H1 (cell line): ENCODE measurements at regions not wholly inside any gene's neighbourhood (a gene's known extent, or its start where the extent isn't known, plus 50 kb on each side); places are given as distances from the start of the nearest gene placed in this dataset.

Source experiments
- CTCF ChIA-PET: fragments of 300-600 bp; sonication (Branson Sonifier 250); formaldehyde crosslinking; loops from one replicate; lab custom pipeline; 2021; ENCODE audit not compliant: partially characterized antibody; lab: Charles Lee
- POLR2A ChIA-PET: fragments of 300-600 bp; sonication (Branson Sonifier 250); formaldehyde crosslinking; loops from one replicate; lab custom pipeline; 2021; ENCODE audit warnings: inconsistent platforms; ENCODE audit not compliant: partially characterized antibody; lab: Charles Lee
- DNase-seq, 2 experiments: peaks; one replicate each; pipeline versions ENCODE4 v3.0.0 to v3.0.0-alpha.2; 2010 to 2022; ENCODE audit warnings: low spot score in 2 of 2, low read depth in 1 of 2, mixed read lengths in 1 of 2
- FAIRE-seq: peaks from 2 replicates; lab custom pipeline; 2011; peaks lifted over from hg19 to GRCh38; lab: Jason Lieb, UNC
- H2AFZ ChIP-seq: 2 replicates; pipeline ENCODE4 v1.8.1; 2012; ENCODE audit warnings: low read length, inconsistent platforms
- H2AK5ac ChIP-seq: 2 replicates; pipeline ENCODE4 v1.6.1; 2013; ENCODE audit warnings: low read depth, low read length
- H2BK120ac ChIP-seq: replicated peaks from 2 replicates; pipeline ENCODE3; 2013; ENCODE audit warnings: low read depth, low read length, inconsistent platforms
- H2BK12ac ChIP-seq: 2 replicates; pipeline ENCODE4 v1.6.1; 2013; ENCODE audit warnings: low read depth, low read length
- H2BK15ac ChIP-seq: 2 replicates; pipeline ENCODE4 v1.6.1; 2013; ENCODE audit warnings: low read length
- H2BK20ac ChIP-seq: 2 replicates; pipeline ENCODE4 v1.6.1; 2013; ENCODE audit warnings: low read length
- H2BK5ac ChIP-seq: 2 replicates; pipeline ENCODE4 v1.6.1; 2013; ENCODE audit warnings: low read depth, low read length
- H3K14ac ChIP-seq: 2 replicates; pipeline ENCODE4 v1.6.1; 2013; ENCODE audit warnings: inconsistent platforms; ENCODE audit not compliant: insufficient read length
- H3K18ac ChIP-seq: 2 replicates; pipeline ENCODE4 v1.6.1; 2013; ENCODE audit warnings: low read length; ENCODE audit errors: extremely low read depth
- H3K23ac ChIP-seq: 2 replicates; pipeline ENCODE4 v1.6.1; 2013; ENCODE audit warnings: inconsistent platforms; ENCODE audit not compliant: insufficient read length
- H3K23me2 ChIP-seq: 2 replicates; pipeline ENCODE4 v1.6.1; 2013; ENCODE audit warnings: low read depth, low read length
- H3K27ac ChIP-seq: 2 replicates; pipeline ENCODE4 v1.6.1; 2011; ENCODE audit warnings: low read depth, low read length, inconsistent platforms
- H3K27me3 ChIP-seq, 4 experiments: replicated peaks in 1 of 4; 1 replicate in 1 of 4; 2 replicates in 3 of 4; pipeline versions ENCODE4 v1.6.1 to v1.8.1; 2011 to 2013; ENCODE audit warnings: low read length in 3 of 4, mild to moderate bottlenecking in 3 of 4, inconsistent platforms in 2 of 4, mixed read lengths in 2 of 4, moderate library complexity in 1 of 4; ENCODE audit not compliant: control insufficient read depth in 3 of 4, insufficient read depth in 3 of 4; ENCODE audit errors: extremely low read depth in 1 of 4
- H3K36me3 ChIP-seq, 4 experiments: 2 replicates each; pipeline versions ENCODE4 v1.6.1 to v1.8.1; 2011 to 2013; ENCODE audit warnings: mild to moderate bottlenecking in 4 of 4, low read length in 3 of 4, moderate library complexity in 2 of 4, control low read depth in 1 of 4, inconsistent platforms in 1 of 4; ENCODE audit not compliant: insufficient read depth in 4 of 4, control insufficient read depth in 2 of 4
- H3K4ac ChIP-seq: replicated peaks from 2 replicates; pipeline ENCODE3; 2013; ENCODE audit warnings: low read length, low read depth, mixed read lengths, inconsistent platforms; ENCODE audit not compliant: insufficient read length
- H3K4me1 ChIP-seq, 4 experiments: replicated peaks in 1 of 4; 1 replicate in 1 of 4; 2 replicates in 3 of 4; pipeline versions ENCODE4 v1.6.1 to v1.8.1; 2011 to 2013; ENCODE audit warnings: low read length in 3 of 4, inconsistent platforms in 2 of 4, mixed read lengths in 1 of 4; ENCODE audit not compliant: insufficient read depth in 4 of 4, control insufficient read depth in 3 of 4
- H3K4me2 ChIP-seq, 2 experiments: 2 replicates each; pipeline versions ENCODE4 v1.6.1 to v1.8.1; 2011 to 2013; ENCODE audit warnings: low read depth in 2 of 2, low read length in 2 of 2, control low read depth in 1 of 2, inconsistent platforms in 1 of 2, mild to moderate bottlenecking in 1 of 2; ENCODE audit not compliant: insufficient read depth in 1 of 2
- H3K4me3 ChIP-seq, 4 experiments: fragments of 200-600, 300-600 bp in 1 of 4; sonication (generic), shearing (Covaris generic), sonication (Bioruptor Twin) in 1 of 4; 2 replicates each; pipeline versions ENCODE4 v1.5.1 to v1.8.1; 2011 to 2016; ENCODE audit warnings: low read length in 4 of 4, low read depth in 3 of 4, control low read depth in 2 of 4, inconsistent platforms in 2 of 4, mild to moderate bottlenecking in 2 of 4, mixed read lengths in 1 of 4, moderate library complexity in 1 of 4; ENCODE audit not compliant: insufficient read depth in 2 of 4; ENCODE audit errors: extremely low read depth in 1 of 4
- H3K56ac ChIP-seq: replicated peaks from 2 replicates; pipeline ENCODE3; 2013; ENCODE audit warnings: low read depth, mild to moderate bottlenecking, mixed read lengths, low read length, inconsistent platforms; ENCODE audit not compliant: insufficient read length
- H3K79me1 ChIP-seq: 2 replicates; pipeline ENCODE4 v1.6.1; 2013; ENCODE audit warnings: low read depth, low read length, control low read depth
- H3K79me2 ChIP-seq, 2 experiments: 2 replicates each; pipeline versions ENCODE4 v1.6.1 to v1.8.1; 2012 to 2013; ENCODE audit warnings: low read length in 2 of 2, mild to moderate bottlenecking in 2 of 2, inconsistent platforms in 1 of 2; ENCODE audit not compliant: insufficient read depth in 2 of 2, control insufficient read depth in 1 of 2
- H3K9ac ChIP-seq, 4 experiments: replicated peaks in 1 of 4; 1 replicate in 1 of 4; 2 replicates in 3 of 4; pipeline versions ENCODE4 v1.6.1 to v1.8.1; 2011 to 2013; ENCODE audit warnings: low read depth in 3 of 4, low read length in 3 of 4, control low read depth in 2 of 4, mild to moderate bottlenecking in 2 of 4, moderate library complexity in 2 of 4, inconsistent platforms in 1 of 4; ENCODE audit errors: extremely low read depth in 1 of 4
- H3K9me3 ChIP-seq, 2 experiments: 2 replicates each; pipeline versions ENCODE4 v1.6.1 to v1.8.1; 2012 to 2013; ENCODE audit warnings: mild to moderate bottlenecking in 2 of 2, moderate library complexity in 2 of 2, control low read depth in 1 of 2, inconsistent platforms in 1 of 2, low read depth in 1 of 2, low read length in 1 of 2, mixed read lengths in 1 of 2; ENCODE audit not compliant: insufficient read depth in 2 of 2
- H4K20me1 ChIP-seq, 2 experiments: replicated peaks in 1 of 2; 2 replicates each; pipeline versions ENCODE3 to v1.8.1; 2011 to 2013; ENCODE audit warnings: inconsistent platforms in 2 of 2, low read length in 2 of 2, mild to moderate bottlenecking in 1 of 2; ENCODE audit not compliant: insufficient read depth in 2 of 2, control insufficient read depth in 1 of 2
- H4K5ac ChIP-seq: 2 replicates; pipeline ENCODE4 v1.6.1; 2013; ENCODE audit warnings: low read length, low read depth, mixed read lengths, inconsistent platforms; ENCODE audit not compliant: insufficient read length
- H4K8ac ChIP-seq: 2 replicates; pipeline ENCODE4 v1.8.0; 2013; ENCODE audit warnings: mild to moderate bottlenecking, moderate library complexity, low read length, inconsistent platforms; ENCODE audit not compliant: insufficient read depth; ENCODE audit errors: extremely low read depth
- H4K91ac ChIP-seq: replicated peaks from 2 replicates; pipeline ENCODE3; 2013; ENCODE audit warnings: low read length, mixed read lengths, inconsistent platforms; ENCODE audit not compliant: insufficient read length
- CBX8 ChIP-seq: fragments of 300-800, 300-1000 bp; sonication (generic); IDR thresholded peaks from 2 replicates; pipeline ENCODE4 v1.7.1; 2016; ENCODE audit warnings: low read depth, low read length, borderline replicate concordance
- FOSL1 ChIP-seq: IDR thresholded peaks from 2 replicates; pipeline ENCODE4 v1.6.1; 2011; ENCODE audit warnings: mild to moderate bottlenecking, low read depth, low read length, moderate library complexity; ENCODE audit not compliant: insufficient read depth
- HDAC6 ChIP-seq: IDR thresholded peaks from one replicate; pipeline ENCODE4 v1.7.1; 2012; ENCODE audit warnings: low read depth, mild to moderate bottlenecking, inconsistent platforms, low read length, moderate library complexity
- SAP30 ChIP-seq: fragments of 300-600 bp; sonication (generic); IDR thresholded peaks from 2 replicates; pipeline ENCODE4 v1.7.1; 2012; ENCODE audit warnings: low read length, moderate library complexity, mild to moderate bottlenecking, inconsistent platforms; ENCODE audit not compliant: insufficient read depth, insufficient replicate concordance
- SIRT6 ChIP-seq: IDR thresholded peaks from one replicate; pipeline ENCODE4 v1.7.1; 2012; ENCODE audit warnings: low read length, inconsistent platforms
- SP2 ChIP-seq: IDR thresholded peaks from 2 replicates; pipeline ENCODE4 v1.6.1; 2012; ENCODE audit warnings: mild to moderate bottlenecking, low read length, inconsistent platforms

GRCh38 chr21:27286760-27287159 is 319.9 kb upstream of the ADAMTS5 start:
- no peak overlapping the region for H4K8ac ChIP-seq
- no peak for DNase-seq
- H3K79me1 ChIP-seq: no peaks in the 10 kb centered on the region
- no peak overlapping the region for H4K5ac ChIP-seq
- no peak overlapping the region for H2BK20ac ChIP-seq
- no peak overlapping the region for H3K23ac ChIP-seq
- POLR2A ChIA-PET: no interaction called here
- H2BK120ac ChIP-seq: no peak overlapping the region
- no peak overlapping the region for H3K4ac ChIP-seq
- no peaks in the 10 kb centered on the region for H3K79me2 ChIP-seq
- H2AFZ ChIP-seq: no peak overlapping the region
- FAIRE-seq: no peak
- no peak for TF ChIP-seq CBX8
- no peak for TF ChIP-seq SAP30
- no peak for TF ChIP-seq HDAC6
- no peak for TF ChIP-seq SIRT6
- no peak for TF ChIP-seq SP2
- no peak for TF ChIP-seq FOSL1
- TF ChIP-seq, all 59 proteins: peak for 0
- Histone ChIP-seq H3K18ac (no peak overlapping the region), H3K14ac (no peak overlapping the region), H3K9me3 (no peaks in the 10 kb centered on the region), H2AK5ac (no peak overlapping the region), H2BK5ac (no peak overlapping the region), H3K4me2 (no peak overlapping the region), H2BK12ac (no peak overlapping the region), H4K20me1 (no peaks in the 10 kb centered on the region), H4K91ac (no peak overlapping the region), H3K4me3 (no peak overlapping the region), H3K27me3 (no peaks in the 10 kb centered on the region), H3K56ac (no peak overlapping the region), H3K36me3 (no peaks in the 10 kb centered on the region), H2BK15ac (no peak overlapping the region), H3K4me1 (no peaks in the 10 kb centered on the region), H3K23me2 (no peaks in the 10 kb centered on the region), H3K9ac (no peak overlapping the region), H3K27ac (no peak overlapping the region)
- CTCF ChIA-PET: no interaction called here
